ENCODE measurements at regions not wholly inside any gene's neighbourhood (a gene's known extent, or its start where the extent isn't known, plus 50 kb on each side); places are given as distances from the start of the nearest gene placed in this dataset.

GRCh38 chr13:81591528-81592220 is 1250.7 kb upstream of the SPRY2 start:
- TF ChIP-seq REST (IDR thresholded peaks at IDR 0.05) (no peak), TAF1 (conservative IDR thresholded peaks at IDR 0.05) (no peak), NR2F2 (IDR thresholded peaks at IDR 0.05) (no peak), YY1 (IDR thresholded peaks at IDR 0.05) (no peak), MAX (IDR thresholded peaks at IDR 0.05) (no peak), CTCF (IDR thresholded peaks at IDR 0.05; ENCODE audit: low read depth, low read length, missing input control) (no peak), SP1 (IDR thresholded peaks at IDR 0.05) (no peak), GABPA (IDR thresholded peaks at IDR 0.05 in 1 of 2, conservative IDR thresholded peaks at IDR 0.05 in 1 of 2) (no peak), ATF3 (IDR thresholded peaks at IDR 0.05) (no peak)
